ENCODE measurements at regions not wholly inside any gene's neighbourhood (a gene's known extent, or its start where the extent isn't known, plus 50 kb on each side); places are given as distances from the start of the nearest gene placed in this dataset.
"Not testable (repeated sequence)": the region's sequence is repeated elsewhere in the genome, so short reads cannot be mapped to it uniquely, and the experiment has no call there.

GRCh38 chr13:107941345-107942029, 273.8 kb downstream of the LIG4 start:
- peaks cover 8% of the 10 kb centered on the region for H3K9me3 Mint-ChIP-seq
- H3K27me3 Mint-ChIP-seq: peaks cover 3% of the 10 kb centered on the region
- H3K4me1 Mint-ChIP-seq (ENCODE audit: low read depth): no peaks in the 10 kb centered on the region
- no peak overlapping the region for H3K4me3 Mint-ChIP-seq
- no peaks in the 10 kb centered on the region for H3K36me3 Mint-ChIP-seq (ENCODE audit: low read depth)
- H3K27ac Mint-ChIP-seq: no peak overlapping the region

GRCh38 chr13:107937848-107938247, 277.5 kb downstream of the LIG4 start:
- no peak overlapping the region for H3K27ac Mint-ChIP-seq
- no peaks in the 10 kb centered on the region for H3K36me3 Mint-ChIP-seq (ENCODE audit: low read depth)
- peaks cover 8% of the 10 kb centered on the region for H3K9me3 Mint-ChIP-seq
- H3K4me3 Mint-ChIP-seq: no peak overlapping the region
- H3K27me3 Mint-ChIP-seq: peaks cover 3% of the 10 kb centered on the region
- no peaks in the 10 kb centered on the region for H3K4me1 Mint-ChIP-seq (ENCODE audit: low read depth)

GRCh38 chr13:107931056-107931455, 284.3 kb downstream of the LIG4 start:
- no peak overlapping the region for H3K27ac Mint-ChIP-seq
- H3K4me3 Mint-ChIP-seq: no peak overlapping the region
- H3K9me3 Mint-ChIP-seq: peaks cover 11% of the 10 kb centered on the region
- H3K4me1 Mint-ChIP-seq (ENCODE audit: low read depth): no peaks in the 10 kb centered on the region
- H3K36me3 Mint-ChIP-seq (ENCODE audit: low read depth): no peaks in the 10 kb centered on the region
- no peaks in the 10 kb centered on the region for H3K27me3 Mint-ChIP-seq

DNA sequence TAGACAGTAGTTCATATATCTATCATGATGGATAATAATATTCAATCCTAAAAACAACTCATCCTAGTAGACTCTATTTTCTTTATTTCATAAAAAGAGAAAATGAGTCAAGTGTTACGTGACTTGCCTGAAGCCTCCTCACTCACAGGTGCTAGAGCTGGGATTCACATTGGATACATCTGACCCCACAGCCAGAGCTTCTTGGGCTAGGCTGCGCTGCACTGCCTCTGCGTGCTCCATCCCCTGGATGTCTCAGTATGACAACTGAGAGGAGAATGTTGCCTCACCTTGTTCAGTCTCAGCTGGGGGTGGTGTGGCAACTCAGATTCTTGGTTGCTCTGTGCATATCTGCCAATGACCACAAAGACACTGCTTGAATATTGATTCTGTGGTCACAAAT, 286.6 kb downstream of the LIG4 start:
- Mint-ChIP-seq H3K4me3 (no peak overlapping the region), H3K9me3 (peaks cover 11% of the 10 kb centered on the region), H3K4me1 (ENCODE audit: low read depth) (no peaks in the 10 kb centered on the region), H3K27ac (no peak overlapping the region), H3K36me3 (ENCODE audit: low read depth) (no peaks in the 10 kb centered on the region), H3K27me3 (no peaks in the 10 kb centered on the region)

DNA sequence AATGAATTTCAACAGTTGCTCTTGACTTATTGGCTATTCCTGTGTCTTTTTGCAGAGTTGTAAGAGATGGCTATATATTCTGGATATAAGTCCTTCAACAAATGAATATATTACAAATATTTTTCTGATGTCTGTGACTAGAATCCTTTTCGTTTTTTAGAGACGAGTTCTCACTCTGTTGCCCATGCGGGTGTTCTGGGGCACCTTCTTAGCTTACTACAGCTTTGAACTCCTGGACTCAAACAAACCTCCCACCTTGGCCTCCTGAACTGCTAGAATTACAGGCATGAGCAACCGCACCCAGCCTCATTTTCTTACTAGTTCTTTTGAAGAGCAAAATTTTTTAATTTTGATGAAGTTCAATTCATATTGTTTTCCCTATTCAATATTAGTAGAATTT, 287.8 kb downstream of the LIG4 start:
- H3K27me3 Mint-ChIP-seq: no peaks in the 10 kb centered on the region
- H3K36me3 Mint-ChIP-seq (ENCODE audit: low read depth): no peaks in the 10 kb centered on the region
- no peak overlapping the region for H3K27ac Mint-ChIP-seq
- H3K9me3 Mint-ChIP-seq: peaks cover 11% of the 10 kb centered on the region
- no peak overlapping the region for H3K4me3 Mint-ChIP-seq
- no peaks in the 10 kb centered on the region for H3K4me1 Mint-ChIP-seq (ENCODE audit: low read depth)

GRCh38 chr13:107926515-107926914, 288.8 kb downstream of the LIG4 start:
- H3K27ac Mint-ChIP-seq; H3K27me3 Mint-ChIP-seq; H3K4me1 Mint-ChIP-seq (ENCODE audit: low read depth); H3K4me3 Mint-ChIP-seq; H3K36me3 Mint-ChIP-seq (ENCODE audit: low read depth): not testable (repeated sequence)
- peaks cover 11% of the 10 kb centered on the region for H3K9me3 Mint-ChIP-seq

DNA sequence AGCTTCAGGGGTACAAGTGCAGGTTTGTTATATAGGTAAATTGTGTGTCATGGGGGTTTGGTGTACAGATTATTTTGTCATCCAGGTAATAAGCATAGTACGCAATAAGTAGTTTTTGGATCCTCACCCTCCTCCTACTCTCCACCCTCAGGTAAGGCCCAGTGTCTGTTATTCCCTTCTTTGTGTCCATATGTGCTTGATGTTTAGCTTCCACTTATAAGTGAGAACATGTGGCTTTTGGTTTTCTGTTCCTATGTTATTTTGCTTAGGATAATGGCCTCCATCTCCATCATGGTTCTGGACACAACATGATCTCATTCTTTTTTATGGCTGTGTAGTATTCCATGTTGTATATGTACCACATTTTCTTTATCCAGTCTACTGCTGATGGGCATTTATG, 298.4 kb downstream of the LIG4 start:
- H3K4me3 Mint-ChIP-seq; H3K27me3 Mint-ChIP-seq; H3K36me3 Mint-ChIP-seq (ENCODE audit: low read depth); H3K4me1 Mint-ChIP-seq (ENCODE audit: low read depth); H3K27ac Mint-ChIP-seq: not testable (repeated sequence)
- H3K9me3 Mint-ChIP-seq: peaks cover 10% of the 10 kb centered on the region

DNA sequence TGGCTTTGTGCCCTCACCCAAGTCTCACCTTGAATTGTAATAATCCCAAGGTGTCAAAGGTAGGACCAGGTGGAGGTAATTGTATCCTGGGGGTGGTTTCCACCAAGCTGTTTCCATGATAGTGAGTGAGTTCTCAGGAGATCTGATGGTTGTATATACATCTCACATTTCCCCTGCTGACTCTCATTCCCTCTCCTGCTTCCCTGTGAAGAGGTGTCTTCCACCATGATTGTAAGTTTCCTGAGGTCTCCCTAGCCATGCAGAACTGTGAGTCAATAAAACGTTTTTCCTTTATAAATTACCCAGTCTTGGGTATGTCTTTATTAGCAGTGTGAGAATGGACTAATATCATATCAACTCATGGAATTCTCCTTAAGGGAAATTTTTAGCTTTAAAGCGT, 302.6 kb downstream of the LIG4 start:
- no peak overlapping the region for H3K27ac Mint-ChIP-seq

DNA sequence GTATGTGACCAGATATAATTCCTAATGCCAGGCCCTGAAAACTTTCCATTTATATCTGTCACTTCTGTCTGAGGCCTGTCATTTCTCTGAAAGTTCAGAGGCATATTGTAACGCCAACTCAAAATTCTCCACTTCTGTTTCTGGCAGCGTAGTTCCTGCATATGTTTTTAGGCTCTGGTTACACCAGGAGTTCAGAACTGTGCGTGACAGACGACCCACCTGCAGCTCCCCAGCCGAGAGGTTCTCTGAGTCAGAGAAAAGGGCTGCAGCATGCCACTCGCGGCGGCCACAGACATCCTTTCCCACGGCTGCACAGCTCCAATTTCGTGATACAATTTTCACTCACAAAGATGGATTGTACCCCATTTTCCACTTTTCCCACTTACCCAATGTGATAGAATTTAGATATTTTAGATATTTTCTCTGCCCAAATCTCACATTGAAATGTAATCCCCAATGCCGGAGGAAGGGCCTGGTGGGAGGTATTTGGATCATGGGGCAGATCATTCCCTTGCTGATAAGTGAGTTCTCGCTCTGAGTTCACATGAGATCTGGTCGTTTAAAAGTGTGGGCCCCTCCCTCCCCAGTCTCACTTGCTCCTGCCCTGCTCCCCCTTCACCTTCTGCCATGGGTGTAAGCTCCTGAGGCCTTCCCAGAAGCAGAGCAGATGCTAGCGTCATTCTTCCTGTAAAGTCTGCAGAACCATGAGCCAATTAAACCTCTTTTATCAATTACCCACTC, 308.1 kb downstream of the LIG4 start:
- H3K9me3 Mint-ChIP-seq: peaks cover 7% of the 10 kb centered on the region
- H3K27me3 Mint-ChIP-seq: no peaks in the 10 kb centered on the region
- no peak overlapping the region for H3K27ac Mint-ChIP-seq
- no peaks in the 10 kb centered on the region for H3K36me3 Mint-ChIP-seq (ENCODE audit: low read depth)
- H3K4me3 Mint-ChIP-seq: no peak overlapping the region
- no peaks in the 10 kb centered on the region for H3K4me1 Mint-ChIP-seq (ENCODE audit: low read depth)

More for the DNA sequence above, 302.6 kb downstream of the LIG4 start:
- Mint-ChIP-seq H3K4me1 (ENCODE audit: low read depth) (no peaks in the 10 kb centered on the region), H3K4me3 (no peak overlapping the region), H3K36me3 (ENCODE audit: low read depth) (no peaks in the 10 kb centered on the region), H3K9me3 (peaks cover 10% of the 10 kb centered on the region), H3K27me3 (no peaks in the 10 kb centered on the region)

- Mint-ChIP-seq H3K27ac (no peak overlapping the region), H3K4me3 (no peak overlapping the region), H3K9me3 (peaks cover 7% of the 10 kb centered on the region), H3K4me1 (ENCODE audit: low read depth) (no peaks in the 10 kb centered on the region), H3K27me3 (no peaks in the 10 kb centered on the region), H3K36me3 (ENCODE audit: low read depth) (no peaks in the 10 kb centered on the region)
Observed at GRCh38 chr13:107906131-107906530, 309.2 kb downstream of the LIG4 start.

DNA sequence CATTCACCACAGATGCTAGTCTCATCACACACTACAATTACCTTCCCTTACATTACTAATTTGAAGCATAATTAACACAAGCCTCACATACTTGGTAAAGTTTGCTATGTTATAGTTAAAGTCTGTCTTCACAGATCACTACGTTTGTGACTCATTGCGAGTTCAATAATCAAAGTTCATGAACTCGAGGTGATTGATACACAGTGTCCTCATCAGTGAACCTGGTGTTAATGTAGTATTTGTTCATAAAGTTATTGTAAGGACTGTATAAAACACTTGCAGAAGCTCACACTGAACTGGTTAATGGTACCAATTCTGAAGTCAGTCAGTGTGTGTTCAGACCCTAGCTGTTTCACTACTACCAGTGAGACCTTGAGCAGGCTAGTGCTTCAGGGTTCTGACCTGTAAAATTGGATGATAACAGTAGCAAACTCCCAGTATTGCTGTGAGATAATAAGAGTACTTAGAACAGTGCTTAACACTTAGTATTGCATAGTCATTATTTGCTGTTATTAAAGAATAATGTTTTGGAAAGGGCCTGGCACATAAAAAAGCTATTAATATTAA, 313.3 kb downstream of the LIG4 start:
- Mint-ChIP-seq H3K27ac (no peak overlapping the region), H3K4me3 (no peak overlapping the region), H3K9me3 (no peaks in the 10 kb centered on the region), H3K27me3 (no peaks in the 10 kb centered on the region), H3K4me1 (ENCODE audit: low read depth) (no peaks in the 10 kb centered on the region), H3K36me3 (ENCODE audit: low read depth) (no peaks in the 10 kb centered on the region)

DNA sequence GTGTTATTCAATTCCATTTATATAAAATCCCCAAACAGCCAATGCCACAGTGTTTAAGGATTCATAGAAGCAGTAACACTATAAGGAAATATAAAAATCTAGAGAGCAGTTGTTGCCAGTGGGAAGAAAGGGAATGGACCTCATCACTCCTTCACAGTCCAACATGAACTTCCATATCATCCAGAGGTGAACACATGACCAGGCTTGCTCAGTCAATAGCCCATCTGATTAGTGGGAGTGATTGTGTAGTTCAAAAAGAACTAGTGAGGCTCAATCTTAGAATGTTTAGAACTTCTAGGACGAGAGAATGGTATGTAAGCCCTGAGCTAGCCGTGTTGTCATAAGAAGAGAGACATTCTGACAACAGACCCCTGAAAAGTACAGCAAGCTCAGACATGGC, 314.1 kb downstream of the LIG4 start:
- Mint-ChIP-seq H3K27ac (no peak overlapping the region), H3K27me3 (no peaks in the 10 kb centered on the region), H3K4me3 (no peak overlapping the region), H3K36me3 (ENCODE audit: low read depth) (no peaks in the 10 kb centered on the region), H3K9me3 (no peaks in the 10 kb centered on the region), H3K4me1 (ENCODE audit: low read depth) (no peaks in the 10 kb centered on the region)

DNA sequence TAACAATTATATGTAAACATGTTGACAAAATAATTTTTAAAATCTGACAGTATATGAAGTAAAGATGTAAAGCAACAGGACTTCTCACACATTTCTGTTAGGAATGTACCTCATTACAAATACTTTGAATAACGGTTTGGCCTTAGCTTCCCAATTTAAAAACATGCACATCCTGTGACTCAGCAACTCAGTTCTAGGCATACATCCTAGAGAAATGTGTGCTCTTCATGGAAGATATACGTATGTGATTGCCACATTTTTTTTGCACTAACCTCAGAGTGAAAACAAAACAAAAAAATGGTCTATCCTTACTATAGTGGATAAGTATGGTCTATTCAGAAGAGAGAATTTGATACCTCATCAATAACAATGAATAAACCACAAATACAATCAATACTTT, 314.6 kb downstream of the LIG4 start:
- Mint-ChIP-seq H3K36me3 (ENCODE audit: low read depth) (no peaks in the 10 kb centered on the region), H3K4me1 (ENCODE audit: low read depth) (no peaks in the 10 kb centered on the region), H3K27ac (no peak overlapping the region), H3K27me3 (no peaks in the 10 kb centered on the region), H3K9me3 (no peaks in the 10 kb centered on the region), H3K4me3 (no peak overlapping the region)

GRCh38 chr13:107886118-107886517, 329.2 kb downstream of the LIG4 start:
- Mint-ChIP-seq H3K4me1 (ENCODE audit: low read depth) (no peaks in the 10 kb centered on the region), H3K27me3 (no peaks in the 10 kb centered on the region), H3K36me3 (ENCODE audit: low read depth) (no peaks in the 10 kb centered on the region), H3K27ac (no peak overlapping the region), H3K4me3 (no peak overlapping the region), H3K9me3 (peaks cover 3% of the 10 kb centered on the region)

DNA sequence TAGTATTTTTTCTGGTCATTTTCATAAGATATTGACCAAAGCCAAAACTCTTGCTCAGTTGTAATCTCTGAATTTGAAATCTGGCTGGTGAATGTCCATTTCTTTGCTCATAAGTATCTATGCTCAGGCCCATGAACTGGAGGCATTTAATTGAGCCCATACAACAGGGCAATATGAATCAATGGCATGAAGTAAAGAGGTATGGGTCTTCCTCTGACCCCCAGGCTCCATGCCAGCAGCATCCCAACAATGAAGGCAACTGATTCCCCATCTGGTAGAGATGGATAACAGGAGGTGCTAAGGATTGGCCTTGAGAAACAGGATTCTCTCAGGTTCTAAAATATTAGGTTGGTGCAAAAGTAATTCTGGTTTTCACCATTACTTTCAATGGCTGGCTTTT, 330.8 kb downstream of the LIG4 start:
- Mint-ChIP-seq H3K4me1 (ENCODE audit: low read depth) (no peaks in the 10 kb centered on the region), H3K36me3 (ENCODE audit: low read depth) (no peaks in the 10 kb centered on the region), H3K9me3 (peaks cover 3% of the 10 kb centered on the region), H3K27me3 (no peaks in the 10 kb centered on the region), H3K4me3 (no peak overlapping the region), H3K27ac (no peak overlapping the region)

All from stimulated activated naive CD8-positive, alpha-beta T cell treated with anti-CD3 and anti-CD28 coated beads, Interleukin-15, Interleukin-2, amounts not matched to agents 100 ng/mL and 50 ng/mL, for 24 hours (primary cell).